ENCODE measurements at regions not wholly inside any gene's neighbourhood (a gene's known extent, or its start where the extent isn't known, plus 50 kb on each side); places are given as distances from the start of the nearest gene placed in this dataset.

- TF ChIP-seq CTCF (conservative IDR thresholded peaks at IDR 0.05; ENCODE audit: low read length) (no peak), EZH2phosphoT487 (IDR thresholded peaks at IDR 0.05; ENCODE audit: borderline replicate concordance) (no peak)
These were observed 435.7 kb downstream of the SLITRK6 start for GRCh38 chr13:85363504-85363903.

GRCh38 chr13:85362980-85363379 is 436.2 kb downstream of the SLITRK6 start:
- Histone ChIP-seq H3K9ac (ENCODE audit: low read depth, low read length, poor library complexity, severe bottlenecking) (no peak overlapping the region), H3K9me3 (ENCODE audit: insufficient read depth, low read depth, low read length) (no peaks in the 10 kb centered on the region), H2AFZ (ENCODE audit: low read length) (no peak overlapping the region), H3K4me2 (ENCODE audit: low read depth, low read length, poor library complexity, severe bottlenecking) (no peak overlapping the region), H3K4me3 (ENCODE audit: low read length, poor library complexity, severe bottlenecking) (no peak overlapping the region), H3K36me3 (ENCODE audit: insufficient read depth, low read length) (no peaks in the 10 kb centered on the region), H3K79me2 (ENCODE audit: insufficient read depth, low read length) (no peaks in the 10 kb centered on the region), H3F3A (ENCODE audit: low read depth) (no peaks in the 10 kb centered on the region), H3K27me3 (ENCODE audit: insufficient read depth, low read length, poor library complexity, severe bottlenecking) (no peaks in the 10 kb centered on the region), H4K20me1 (ENCODE audit: insufficient read depth, low read length, poor library complexity, severe bottlenecking) (no peaks in the 10 kb centered on the region), H3K9me2 (replicated peaks; ENCODE audit: low read depth, low read length) (no peaks in the 10 kb centered on the region), H3K4me1 (ENCODE audit: insufficient read depth, low read length, poor library complexity, severe bottlenecking) (peaks cover 13% of the 10 kb centered on the region)
- no peak for TF ChIP-seq EZH2phosphoT487 (IDR thresholded peaks at IDR 0.05; ENCODE audit: borderline replicate concordance)
- TF ChIP-seq CTCF (conservative IDR thresholded peaks at IDR 0.05; ENCODE audit: low read length), result no peak

More at GRCh38 chr13:85363504-85363903, 435.7 kb downstream of the SLITRK6 start:
- Histone ChIP-seq H3K4me3 (ENCODE audit: low read length, poor library complexity, severe bottlenecking) (no peak overlapping the region), H3K79me2 (ENCODE audit: insufficient read depth, low read length) (no peaks in the 10 kb centered on the region), H2AFZ (ENCODE audit: low read length) (no peak overlapping the region), H3K27me3 (ENCODE audit: insufficient read depth, low read length, poor library complexity, severe bottlenecking) (no peaks in the 10 kb centered on the region), H3K4me2 (ENCODE audit: low read depth, low read length, poor library complexity, severe bottlenecking) (no peak overlapping the region), H3F3A (ENCODE audit: low read depth) (no peaks in the 10 kb centered on the region), H3K9me2 (replicated peaks; ENCODE audit: low read depth, low read length) (no peaks in the 10 kb centered on the region), H4K20me1 (ENCODE audit: insufficient read depth, low read length, poor library complexity, severe bottlenecking) (no peaks in the 10 kb centered on the region), H3K9ac (ENCODE audit: low read depth, low read length, poor library complexity, severe bottlenecking) (no peak overlapping the region), H3K36me3 (ENCODE audit: insufficient read depth, low read length) (no peaks in the 10 kb centered on the region), H3K4me1 (ENCODE audit: insufficient read depth, low read length, poor library complexity, severe bottlenecking) (peaks cover 17% of the 10 kb centered on the region), H3K9me3 (ENCODE audit: insufficient read depth, low read depth, low read length) (no peaks in the 10 kb centered on the region)

- no peak overlapping the region for H3K9ac ChIP-seq (ENCODE audit: low read depth, low read length, poor library complexity, severe bottlenecking)
These were observed 452.0 kb downstream of the SLITRK6 start for GRCh38 chr13:85347251-85347650.

More at GRCh38 chr13:85347251-85347650, 452.0 kb downstream of the SLITRK6 start:
- Histone ChIP-seq H4K20me1 (ENCODE audit: insufficient read depth, low read length, poor library complexity, severe bottlenecking) (no peaks in the 10 kb centered on the region), H3K9me2 (replicated peaks; ENCODE audit: low read depth, low read length) (no peaks in the 10 kb centered on the region), H2AFZ (ENCODE audit: low read length) (no peak overlapping the region), H3K4me3 (ENCODE audit: low read length, poor library complexity, severe bottlenecking) (no peak overlapping the region), H3K27me3 (ENCODE audit: insufficient read depth, low read length, poor library complexity, severe bottlenecking) (no peaks in the 10 kb centered on the region), H3K36me3 (ENCODE audit: insufficient read depth, low read length) (no peaks in the 10 kb centered on the region), H3K4me2 (ENCODE audit: low read depth, low read length, poor library complexity, severe bottlenecking) (no peak overlapping the region), H3K79me2 (ENCODE audit: insufficient read depth, low read length) (no peaks in the 10 kb centered on the region), H3K9me3 (ENCODE audit: insufficient read depth, low read depth, low read length) (no peaks in the 10 kb centered on the region), H3F3A (ENCODE audit: low read depth) (no peaks in the 10 kb centered on the region), H3K4me1 (ENCODE audit: insufficient read depth, low read length, poor library complexity, severe bottlenecking) (no peaks in the 10 kb centered on the region)
- no peak for TF ChIP-seq CTCF (conservative IDR thresholded peaks at IDR 0.05; ENCODE audit: low read length)
- no peak for TF ChIP-seq EZH2phosphoT487 (IDR thresholded peaks at IDR 0.05; ENCODE audit: borderline replicate concordance)
